ENCODE measurements at regions not wholly inside any gene's neighbourhood (a gene's known extent, or its start where the extent isn't known, plus 50 kb on each side); places are given as distances from the start of the nearest gene placed in this dataset.

- no peak for TF ChIP-seq CTCF (IDR thresholded peaks at IDR 0.05; ENCODE audit: low read depth, low read length)
- H3K4me3 ChIP-seq (ENCODE audit: low read depth, low read length) = no peak overlapping the region
These were observed 147.5 kb upstream of the PLN start for GRCh38 chr6:118400582-118400981.

- H3K4me3 ChIP-seq (ENCODE audit: low read depth, low read length) = no peak overlapping the region
- TF ChIP-seq CTCF (IDR thresholded peaks at IDR 0.05; ENCODE audit: low read depth, low read length) = no peak
These were observed 146.6 kb upstream of the PLN start for GRCh38 chr6:118401325-118401975.

GRCh38 chr6:118403036-118403435, 145.1 kb upstream of the PLN start:
- no peak overlapping the region for H3K4me3 ChIP-seq (ENCODE audit: low read depth, low read length)
- no peak for TF ChIP-seq CTCF (IDR thresholded peaks at IDR 0.05; ENCODE audit: low read depth, low read length)

- H3K4me3 ChIP-seq (ENCODE audit: low read depth, low read length) = no peak overlapping the region
These were observed 139.2 kb upstream of the PLN start for GRCh38 chr6:118408863-118409262.

GRCh38 chr6:118410001-118410400, 138.1 kb upstream of the PLN start:
- no peak for TF ChIP-seq CTCF (IDR thresholded peaks at IDR 0.05; ENCODE audit: low read depth, low read length)
- no peak overlapping the region for H3K4me3 ChIP-seq (ENCODE audit: low read depth, low read length)

More at GRCh38 chr6:118408863-118409262, 139.2 kb upstream of the PLN start:
- TF ChIP-seq CTCF (IDR thresholded peaks at IDR 0.05; ENCODE audit: low read depth, low read length) = no peak

All from WI38 (cell line).